ENCODE measurements at regions not wholly inside any gene's neighbourhood (a gene's known extent, or its start where the extent isn't known, plus 50 kb on each side); places are given as distances from the start of the nearest gene placed in this dataset.
"Not testable (repeated sequence)": the region's sequence is repeated elsewhere in the genome, so short reads cannot be mapped to it uniquely, and the experiment has no call there.

- DNase-seq (no peak), ATAC-seq (no peak)
- H3K9me3 ChIP-seq (ENCODE audit: control insufficient read depth, low read length, poor library complexity, severe bottlenecking) = no peaks in the 10 kb centered on the region
- Mint-ChIP-seq H3K4me3 (no peak overlapping the region), H3K36me3 (ENCODE audit: low read depth) (no peaks in the 10 kb centered on the region), H3K27me3 (peaks cover 3% of the 10 kb centered on the region), H3K27ac (no peak overlapping the region), H3K4me1 (peaks cover 1% of the 10 kb centered on the region)
These were observed 138.6 kb upstream of the SGCG start for GRCh38 chr13:23042181-23042580.

GRCh38 chr13:23044906-23045305 lies 135.9 kb upstream of the SGCG start:
- H3K9me3 ChIP-seq (ENCODE audit: control insufficient read depth, low read length, poor library complexity, severe bottlenecking) = no peaks in the 10 kb centered on the region
- ATAC-seq (no peak), DNase-seq (no peak)
- H3K36me3 Mint-ChIP-seq (ENCODE audit: low read depth) = no peaks in the 10 kb centered on the region
- H3K27ac Mint-ChIP-seq = no peak overlapping the region
- H3K4me1 Mint-ChIP-seq = no peaks in the 10 kb centered on the region
- H3K27me3 Mint-ChIP-seq = no peaks in the 10 kb centered on the region
- H3K4me3 Mint-ChIP-seq = no peak overlapping the region

- H3K4me1 Mint-ChIP-seq = no peaks in the 10 kb centered on the region
- ATAC-seq (no peak), DNase-seq (no peak)
- no peak overlapping the region for H3K4me3 Mint-ChIP-seq
- H3K27ac Mint-ChIP-seq = no peak overlapping the region
- H3K36me3 Mint-ChIP-seq (ENCODE audit: low read depth) = no peaks in the 10 kb centered on the region
- no peaks in the 10 kb centered on the region for H3K9me3 ChIP-seq (ENCODE audit: control insufficient read depth, low read length, poor library complexity, severe bottlenecking)
- H3K27me3 Mint-ChIP-seq = no peaks in the 10 kb centered on the region
These were observed 130.7 kb upstream of the SGCG start for GRCh38 chr13:23050126-23050525.

GRCh38 chr13:23053711-23054110 lies 127.1 kb upstream of the SGCG start:
- DNase-seq; H3K4me1 Mint-ChIP-seq; H3K27me3 Mint-ChIP-seq; H3K36me3 Mint-ChIP-seq (ENCODE audit: low read depth); H3K9me3 ChIP-seq (ENCODE audit: control insufficient read depth, low read length, poor library complexity, severe bottlenecking); ATAC-seq; H3K27ac Mint-ChIP-seq; H3K4me3 Mint-ChIP-seq: not testable (repeated sequence)

GRCh38 chr13:23059173-23059572 lies 121.6 kb upstream of the SGCG start:
- ATAC-seq (no peak), DNase-seq (no peak)
- H3K9me3 ChIP-seq (ENCODE audit: control insufficient read depth, low read length, poor library complexity, severe bottlenecking) = no peaks in the 10 kb centered on the region
- Mint-ChIP-seq H3K36me3 (ENCODE audit: low read depth) (no peaks in the 10 kb centered on the region), H3K4me1 (no peaks in the 10 kb centered on the region), H3K4me3 (no peak overlapping the region), H3K27me3 (no peaks in the 10 kb centered on the region), H3K27ac (no peak overlapping the region)

GRCh38 chr13:23060959-23061358 lies 119.8 kb upstream of the SGCG start:
- H3K36me3 Mint-ChIP-seq (ENCODE audit: low read depth) = no peaks in the 10 kb centered on the region
- DNase-seq = no peak
- H3K27ac Mint-ChIP-seq = no peak overlapping the region
- no peak overlapping the region for H3K4me3 Mint-ChIP-seq
- no peaks in the 10 kb centered on the region for H3K9me3 ChIP-seq (ENCODE audit: control insufficient read depth, low read length, poor library complexity, severe bottlenecking)
- peaks cover 3% of the 10 kb centered on the region for H3K27me3 Mint-ChIP-seq
- no peaks in the 10 kb centered on the region for H3K4me1 Mint-ChIP-seq
- no peak for ATAC-seq

GRCh38 chr13:23067129-23067528 lies 113.7 kb upstream of the SGCG start:
- Mint-ChIP-seq H3K4me1 (no peaks in the 10 kb centered on the region), H3K36me3 (ENCODE audit: low read depth) (no peaks in the 10 kb centered on the region), H3K4me3 (no peak overlapping the region), H3K27ac (no peak overlapping the region), H3K27me3 (peaks cover 6% of the 10 kb centered on the region)
- ATAC-seq (no peak), DNase-seq (no peak)
- no peaks in the 10 kb centered on the region for H3K9me3 ChIP-seq (ENCODE audit: control insufficient read depth, low read length, poor library complexity, severe bottlenecking)

GRCh38 chr13:23069566-23069965 lies 111.2 kb upstream of the SGCG start:
- H3K36me3 Mint-ChIP-seq (ENCODE audit: low read depth) = no peaks in the 10 kb centered on the region
- H3K4me1 Mint-ChIP-seq = no peaks in the 10 kb centered on the region
- no peak overlapping the region for H3K4me3 Mint-ChIP-seq
- ATAC-seq (no peak), DNase-seq (no peak)
- H3K9me3 ChIP-seq (ENCODE audit: control insufficient read depth, low read length, poor library complexity, severe bottlenecking) = no peaks in the 10 kb centered on the region
- H3K27ac Mint-ChIP-seq = no peak overlapping the region
- peaks cover 6% of the 10 kb centered on the region for H3K27me3 Mint-ChIP-seq

- DNase-seq = no peak
- no peaks in the 10 kb centered on the region for H3K36me3 Mint-ChIP-seq (ENCODE audit: low read depth)
- H3K27me3 Mint-ChIP-seq = no peaks in the 10 kb centered on the region
- no peaks in the 10 kb centered on the region for H3K9me3 ChIP-seq (ENCODE audit: control insufficient read depth, low read length, poor library complexity, severe bottlenecking)
- no peak overlapping the region for H3K27ac Mint-ChIP-seq
- ATAC-seq = no peak
- H3K4me1 Mint-ChIP-seq = no peaks in the 10 kb centered on the region
- no peak overlapping the region for H3K4me3 Mint-ChIP-seq
These were observed 106.5 kb upstream of the SGCG start for GRCh38 chr13:23074075-23074828.

- no peak for ATAC-seq
- H3K4me3 Mint-ChIP-seq = no peak overlapping the region
- no peaks in the 10 kb centered on the region for H3K9me3 ChIP-seq (ENCODE audit: control insufficient read depth, low read length, poor library complexity, severe bottlenecking)
These were observed 99.6 kb upstream of the SGCG start for GRCh38 chr13:23081220-23081619.

GRCh38 chr13:23081901-23082300 lies 98.9 kb upstream of the SGCG start:
- Mint-ChIP-seq H3K4me3 (no peak overlapping the region), H3K27ac (no peak overlapping the region), H3K4me1 (no peaks in the 10 kb centered on the region), H3K36me3 (ENCODE audit: low read depth) (no peaks in the 10 kb centered on the region), H3K27me3 (peaks cover 19% of the 10 kb centered on the region)
- DNase-seq (no peak), ATAC-seq (no peak)
- no peaks in the 10 kb centered on the region for H3K9me3 ChIP-seq (ENCODE audit: control insufficient read depth, low read length, poor library complexity, severe bottlenecking)

More at GRCh38 chr13:23081220-23081619, 99.6 kb upstream of the SGCG start:
- Mint-ChIP-seq H3K27ac (no peak overlapping the region), H3K4me1 (no peaks in the 10 kb centered on the region), H3K36me3 (ENCODE audit: low read depth) (no peaks in the 10 kb centered on the region), H3K27me3 (peaks cover 15% of the 10 kb centered on the region)
- DNase-seq = no peak

- Mint-ChIP-seq H3K27ac (no peak overlapping the region), H3K36me3 (ENCODE audit: low read depth) (no peaks in the 10 kb centered on the region), H3K27me3 (peaks cover 35% of the 10 kb centered on the region), H3K4me1 (no peaks in the 10 kb centered on the region), H3K4me3 (no peak overlapping the region)
- DNase-seq = no peak
- H3K9me3 ChIP-seq (ENCODE audit: control insufficient read depth, low read length, poor library complexity, severe bottlenecking) = no peaks in the 10 kb centered on the region
- no peak for ATAC-seq
These were observed 93.7 kb upstream of the SGCG start for GRCh38 chr13:23086968-23087623.

- Mint-ChIP-seq H3K4me3 (no peak overlapping the region), H3K36me3 (ENCODE audit: low read depth) (no peaks in the 10 kb centered on the region), H3K27ac (no peak overlapping the region), H3K4me1 (no peaks in the 10 kb centered on the region), H3K27me3 (peaks cover 32% of the 10 kb centered on the region)
- no peak for ATAC-seq
- no peaks in the 10 kb centered on the region for H3K9me3 ChIP-seq (ENCODE audit: control insufficient read depth, low read length, poor library complexity, severe bottlenecking)
- DNase-seq = no peak
These were observed 92.9 kb upstream of the SGCG start for GRCh38 chr13:23087880-23088279.
